HG03565 (cell line): ENCODE measurements at regions not wholly inside any gene's neighbourhood (a gene's known extent, or its start where the extent isn't known, plus 50 kb on each side); places are given as distances from the start of the nearest gene placed in this dataset.
"Not testable (repeated sequence)": the region's sequence is repeated elsewhere in the genome, so short reads cannot be mapped to it uniquely, and the experiment has no call there.

Experiments
- ATAC-seq: cut with Tn5 transposase; IDR thresholded peaks from one replicate; pipeline ENCODE4 v1.9.1; 2021; ENCODE audit warnings: mild to moderate bottlenecking, moderate library complexity; ENCODE audit not compliant: unreplicated experiment

DNA sequence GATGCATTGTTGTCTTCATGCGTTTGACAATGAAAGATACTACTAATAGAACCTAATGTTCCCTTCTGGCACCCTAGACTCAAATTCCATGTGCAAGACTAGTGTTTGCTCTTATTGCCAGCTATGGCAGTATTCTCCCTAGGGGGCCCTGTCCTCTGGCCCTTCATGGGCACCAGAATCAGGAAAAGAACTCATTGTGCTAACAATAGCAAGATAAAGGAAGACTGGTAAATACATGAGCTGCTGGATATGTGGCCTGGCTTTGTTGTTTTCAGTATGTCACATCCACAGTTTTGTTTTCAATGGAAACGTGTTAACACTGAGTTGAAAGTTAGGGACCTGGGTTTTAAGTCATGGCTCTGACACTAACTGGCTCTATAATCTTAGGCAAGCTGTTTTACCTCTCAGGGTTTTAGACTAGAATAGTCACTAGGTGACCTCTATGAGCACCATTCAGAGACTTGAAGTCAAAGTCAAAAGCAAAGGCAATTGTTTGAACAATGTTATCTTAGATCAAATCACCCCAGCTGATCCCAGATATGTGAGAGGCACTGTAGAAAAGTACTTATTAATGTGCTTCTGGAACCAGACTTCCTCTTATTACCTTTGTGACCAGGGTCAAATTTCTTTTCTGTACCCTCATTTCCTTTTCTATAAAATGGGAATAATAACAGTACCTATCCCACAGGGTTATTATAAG is 253.7 kb upstream of the DIAPH2 start:
- no peak for ATAC-seq

DNA sequence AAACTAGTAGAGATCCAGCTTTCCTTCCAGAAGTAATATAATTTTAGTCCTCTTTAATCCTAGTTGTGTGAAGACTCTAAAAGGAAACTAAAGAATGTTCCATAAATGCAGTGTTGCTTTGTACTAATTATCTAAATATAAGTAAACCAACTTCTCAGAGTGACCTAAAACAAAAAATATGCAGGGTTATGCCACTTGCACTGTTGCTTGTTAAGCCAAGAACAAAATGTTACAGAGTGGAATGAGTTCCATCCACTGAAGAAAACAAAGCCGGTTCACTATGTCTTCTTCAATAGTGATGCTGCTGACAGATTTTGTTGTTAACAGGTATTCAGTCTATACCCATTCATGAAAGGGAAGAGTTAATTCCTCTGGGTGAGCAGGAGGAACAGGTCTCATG is 252.0 kb upstream of the DIAPH2 start:
- ATAC-seq, result no peak

DNA sequence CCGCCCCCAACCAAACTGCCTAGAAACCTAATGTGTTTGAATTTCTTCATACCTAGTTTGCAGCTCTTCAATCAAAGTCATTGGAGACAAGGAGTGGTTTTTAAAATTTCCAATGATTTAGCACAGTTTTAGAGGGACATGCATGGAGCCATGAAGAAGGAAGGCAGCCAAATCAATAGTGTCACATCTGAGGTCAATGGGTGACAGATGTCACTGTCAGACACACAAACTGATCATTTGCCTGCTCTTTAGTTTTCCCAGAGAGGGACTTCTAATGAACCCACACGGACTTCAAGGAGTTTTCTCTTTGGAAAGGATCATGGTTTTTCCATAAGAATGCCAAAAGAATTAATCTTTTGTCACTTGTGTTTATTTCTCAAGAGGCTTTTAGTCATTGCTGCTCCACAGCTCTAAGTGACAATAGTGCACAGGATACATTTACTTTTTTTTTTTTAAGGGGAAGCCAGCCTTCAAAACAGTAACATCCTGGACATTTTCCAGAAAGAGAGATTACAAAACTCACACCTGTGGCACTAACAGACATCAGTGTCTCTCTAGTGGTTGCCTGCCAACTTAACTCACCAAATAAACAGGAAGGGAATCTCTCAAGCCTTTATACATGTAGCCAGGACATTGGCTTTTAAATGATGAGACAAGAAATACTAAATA is 251.1 kb upstream of the DIAPH2 start:
- no peak for ATAC-seq

DNA sequence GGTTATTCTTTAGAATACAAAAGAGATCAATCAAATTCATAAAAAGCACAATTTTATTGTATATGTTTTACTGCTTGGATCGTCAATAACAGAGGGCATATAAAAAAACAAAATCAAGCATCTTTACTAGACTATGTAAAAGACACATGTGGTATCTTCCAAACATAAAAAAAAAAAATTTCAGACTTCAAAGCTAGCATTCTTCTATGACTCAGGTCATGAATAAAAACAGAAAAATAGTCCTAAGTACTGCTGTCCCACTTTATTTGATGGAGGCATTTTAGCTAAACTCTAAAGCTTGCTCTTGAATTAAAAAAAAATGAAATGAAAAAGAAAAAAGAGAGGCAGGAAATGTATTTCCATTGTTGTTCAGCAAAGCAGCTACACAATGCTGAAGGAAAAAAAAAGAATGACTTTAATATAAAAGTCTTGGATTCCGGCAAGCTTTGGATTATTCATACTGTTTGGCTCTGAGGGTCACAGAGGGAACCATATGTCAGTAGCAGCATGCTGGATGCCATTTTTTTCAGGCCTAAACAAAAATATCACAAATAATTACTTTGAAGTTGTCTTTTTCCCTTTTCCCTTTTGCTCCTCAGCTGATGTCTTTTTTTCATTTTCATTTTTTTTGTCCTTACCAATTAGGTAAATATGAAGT is 249.1 kb upstream of the DIAPH2 start:
- ATAC-seq, result no peak

DNA sequence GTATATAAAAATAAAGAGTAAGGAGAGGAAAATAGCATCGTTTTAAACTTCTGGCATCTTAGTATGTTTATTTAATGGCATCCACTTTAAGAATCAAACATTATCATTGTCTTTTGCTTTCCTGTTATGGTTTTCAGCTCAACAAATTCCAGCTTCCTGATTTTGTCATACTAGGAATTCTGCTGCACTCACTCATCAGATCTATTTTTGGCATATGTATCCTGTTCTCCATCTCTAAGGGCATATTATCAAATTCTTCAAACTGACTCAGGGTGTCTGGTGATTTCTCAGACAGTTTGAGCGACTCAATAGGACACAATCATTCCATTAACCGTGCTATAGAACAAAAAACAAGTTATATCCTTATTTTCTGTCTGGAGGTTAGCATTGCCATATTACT is 248.5 kb upstream of the DIAPH2 start:
- ATAC-seq, result no peak

DNA sequence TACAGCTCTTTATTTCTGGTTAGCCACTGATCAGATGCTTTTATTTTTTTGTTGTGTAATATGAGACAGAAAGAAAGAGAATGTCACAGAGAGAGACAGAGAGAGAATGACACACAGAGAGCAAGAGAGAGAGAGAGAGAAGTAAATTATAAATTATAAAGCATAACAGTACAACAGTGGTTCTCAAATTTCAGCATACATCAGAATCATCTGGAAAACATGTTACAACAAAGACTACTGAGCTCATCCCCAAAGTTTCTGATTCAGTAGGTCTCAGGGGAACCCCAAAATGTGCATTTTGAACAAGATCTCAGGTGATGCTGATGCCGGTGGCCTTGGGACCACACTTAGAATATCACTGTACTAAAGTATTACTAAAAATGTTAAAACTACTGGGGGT is 245.8 kb upstream of the DIAPH2 start:
- no peak for ATAC-seq

DNA sequence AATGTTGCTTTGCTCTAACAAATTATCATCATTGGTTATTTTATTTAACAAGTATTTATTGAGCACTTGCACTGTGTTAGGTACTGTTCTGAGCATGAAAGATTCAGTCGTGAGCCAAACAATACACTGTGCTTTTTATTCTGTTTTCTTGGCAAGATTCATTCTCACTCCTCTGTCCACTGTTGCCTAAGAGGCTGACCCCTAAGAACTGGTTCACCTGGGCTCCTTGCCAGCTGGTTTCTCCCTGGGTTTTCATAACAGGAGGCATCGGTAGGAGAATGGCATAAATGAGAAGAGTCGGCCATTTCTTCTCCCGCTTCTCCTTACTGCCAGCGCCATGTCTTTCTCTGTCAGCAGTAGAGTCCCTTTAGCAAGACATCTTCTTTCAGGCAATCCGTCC is 243.7 kb upstream of the DIAPH2 start:
- no peak for ATAC-seq

DNA sequence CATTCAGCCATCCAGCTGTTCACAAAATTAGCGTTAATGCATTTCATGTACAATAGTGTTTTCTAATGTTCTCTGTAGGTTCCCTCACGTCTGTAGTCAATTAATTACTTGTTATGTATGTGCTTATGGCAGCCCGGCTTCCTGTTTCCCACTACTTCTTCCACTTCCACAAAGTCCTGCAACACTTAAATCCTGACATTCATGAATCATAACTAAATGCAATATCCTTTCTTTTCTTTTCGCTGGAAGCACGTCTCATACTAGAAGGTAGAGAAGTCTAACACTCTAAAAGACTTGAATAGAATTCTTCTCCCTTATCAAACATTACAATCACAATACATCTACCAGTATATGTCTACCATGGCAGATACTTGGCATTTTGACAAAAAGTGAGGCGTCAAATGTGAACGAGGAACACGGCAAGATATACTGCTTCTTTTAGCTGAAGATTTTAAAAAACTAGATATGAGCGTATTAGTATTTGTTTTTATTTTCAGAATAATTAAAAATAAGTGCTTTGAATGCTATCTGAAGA is 239.0 kb upstream of the DIAPH2 start:
- no peak for ATAC-seq

DNA sequence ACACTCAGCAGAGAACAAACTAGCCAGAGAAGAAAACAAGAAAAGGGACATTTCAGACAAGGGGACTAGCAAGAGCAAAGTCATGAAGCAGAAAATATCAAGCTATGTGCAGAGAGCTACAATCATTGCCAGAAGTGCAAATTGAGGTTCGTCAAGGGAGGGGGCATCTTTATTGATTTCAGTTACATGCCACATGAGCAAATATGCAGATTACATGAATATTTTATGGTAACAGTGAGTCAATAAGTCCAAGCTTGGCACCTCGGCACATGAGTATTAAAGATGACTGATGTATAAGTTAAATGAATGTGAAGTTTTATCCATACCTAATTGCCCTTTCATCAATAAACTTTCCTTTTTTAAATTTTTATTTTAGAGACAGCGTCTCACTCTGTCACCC is 238.1 kb upstream of the DIAPH2 start:
- ATAC-seq, result no peak

DNA sequence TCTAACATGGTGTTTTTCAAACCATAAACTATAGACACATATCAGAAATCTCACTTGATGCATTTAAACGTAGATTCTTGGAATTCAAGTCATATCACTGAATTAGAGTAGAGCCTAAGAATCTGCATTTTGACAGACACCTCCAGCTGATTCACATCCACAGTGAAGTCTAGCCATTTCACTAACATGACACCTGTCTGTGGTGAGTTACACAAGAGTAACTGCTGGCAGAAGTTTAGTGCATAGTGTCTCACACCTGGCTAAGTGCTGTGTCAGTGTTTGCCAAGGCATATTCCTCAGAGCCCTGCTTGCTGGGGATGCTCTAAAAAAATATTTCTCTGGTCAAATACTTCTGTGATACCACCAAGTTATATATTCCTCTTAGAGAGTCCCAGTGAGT is 237.5 kb upstream of the DIAPH2 start:
- ATAC-seq, result no peak

DNA sequence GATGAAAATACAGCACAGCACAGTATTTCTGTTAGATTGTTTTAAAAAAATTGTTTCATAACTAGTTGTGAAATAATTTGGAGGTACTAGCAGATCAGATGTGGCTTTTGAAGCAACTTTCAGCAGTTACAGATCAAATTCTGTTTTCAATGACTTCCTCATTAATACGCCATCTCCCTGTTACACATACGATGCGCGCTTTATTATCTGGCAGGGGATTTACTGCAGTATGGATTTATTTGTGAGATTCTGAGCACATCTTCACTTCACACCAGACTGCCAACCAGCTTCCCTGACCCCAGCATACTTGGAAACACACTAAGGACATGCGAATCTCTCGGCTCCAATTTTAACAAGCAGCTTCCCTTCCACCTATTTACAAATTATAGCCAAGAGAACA is 235.5 kb upstream of the DIAPH2 start:
- ATAC-seq, result no peak

DNA sequence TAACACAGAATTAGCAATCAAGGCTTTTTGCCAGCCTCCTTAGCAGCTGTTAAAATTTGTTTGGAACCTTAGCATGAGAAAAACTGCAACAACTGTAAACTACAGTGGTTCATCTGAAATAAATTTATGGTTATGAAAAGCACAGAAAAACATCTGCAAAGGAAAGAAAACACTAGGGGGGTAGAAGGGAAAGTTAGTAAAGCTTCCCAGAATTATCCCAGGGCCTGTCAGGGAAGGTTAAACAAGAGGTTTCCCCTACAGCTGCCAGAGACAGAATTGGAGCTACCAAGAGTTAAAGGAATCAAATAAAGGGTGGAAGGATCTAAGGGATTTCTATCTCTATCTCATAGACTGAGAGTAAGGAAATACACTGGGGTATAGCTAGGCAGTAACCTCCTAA is 234.7 kb upstream of the DIAPH2 start:
- ATAC-seq, result no peak

DNA sequence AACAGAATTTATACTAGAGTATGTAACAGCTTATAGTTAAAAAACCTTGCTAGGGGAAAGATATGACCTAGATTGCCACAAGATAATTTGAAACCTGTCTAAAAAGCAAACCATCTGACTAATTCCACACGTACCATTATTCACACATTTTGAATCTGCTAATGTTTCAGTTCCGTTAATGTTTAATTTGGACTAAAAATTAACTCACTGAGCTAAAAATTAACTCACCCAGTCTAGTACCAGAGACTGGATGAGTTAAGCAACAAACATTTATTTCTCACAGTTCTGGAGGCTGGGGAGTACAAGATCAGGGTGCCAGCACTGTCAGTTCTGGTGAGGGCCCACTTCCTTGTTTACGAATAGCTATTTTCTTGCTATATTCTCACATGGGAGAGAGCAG is 231.5 kb upstream of the DIAPH2 start:
- ATAC-seq, result peak; percentile 80

DNA sequence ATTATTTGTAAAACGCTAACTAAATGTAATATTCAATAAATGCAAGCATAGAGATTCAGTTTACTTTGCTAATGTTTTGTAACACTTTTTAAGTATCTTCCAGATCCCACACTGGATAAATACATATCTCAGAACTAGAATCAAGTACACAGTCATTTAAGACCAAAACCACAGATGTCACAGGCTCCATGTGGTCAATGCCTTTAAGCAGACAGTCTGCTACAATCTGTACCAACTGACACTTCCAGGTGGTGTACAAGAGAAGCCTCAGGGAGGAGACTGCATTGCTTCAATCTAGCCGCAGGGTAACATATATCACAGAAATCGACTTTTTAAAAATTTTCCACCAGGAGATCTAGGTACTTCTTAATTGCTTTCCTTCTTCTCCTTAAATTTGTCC is 229.6 kb upstream of the DIAPH2 start:
- no peak for ATAC-seq

DNA sequence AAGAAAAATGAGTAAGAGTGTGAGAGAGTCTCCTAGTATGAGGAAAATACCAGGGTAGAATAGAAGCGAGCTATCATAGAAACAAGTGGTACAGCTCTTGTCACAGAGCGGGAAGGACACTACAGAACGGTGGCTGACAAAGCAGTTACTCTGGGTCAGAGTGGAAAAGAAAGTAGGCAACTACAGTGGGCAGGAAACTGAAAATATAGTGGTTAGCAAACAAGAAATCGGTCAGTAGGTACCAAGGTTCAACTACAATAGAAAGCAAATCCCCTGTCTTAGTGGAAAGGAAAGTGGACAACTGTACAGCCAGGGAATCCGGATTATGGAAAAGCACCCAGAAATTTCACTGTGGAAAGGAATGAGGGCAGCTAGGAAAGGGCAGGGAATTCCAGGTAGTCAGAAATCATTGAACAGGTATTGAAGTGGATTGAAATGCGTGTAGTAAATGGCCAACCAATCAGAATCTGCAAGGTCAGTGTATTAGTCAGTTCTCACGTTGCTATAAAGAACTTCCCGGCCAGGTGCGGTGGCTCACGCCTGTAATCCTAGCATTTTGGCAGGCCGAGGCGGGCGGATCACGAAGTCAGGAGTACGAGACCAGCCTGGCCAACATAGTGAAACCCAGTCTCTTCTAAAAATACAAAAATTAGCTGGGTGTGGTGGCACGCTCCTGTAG is 219.6 kb upstream of the DIAPH2 start:
- ATAC-seq, result no peak

DNA sequence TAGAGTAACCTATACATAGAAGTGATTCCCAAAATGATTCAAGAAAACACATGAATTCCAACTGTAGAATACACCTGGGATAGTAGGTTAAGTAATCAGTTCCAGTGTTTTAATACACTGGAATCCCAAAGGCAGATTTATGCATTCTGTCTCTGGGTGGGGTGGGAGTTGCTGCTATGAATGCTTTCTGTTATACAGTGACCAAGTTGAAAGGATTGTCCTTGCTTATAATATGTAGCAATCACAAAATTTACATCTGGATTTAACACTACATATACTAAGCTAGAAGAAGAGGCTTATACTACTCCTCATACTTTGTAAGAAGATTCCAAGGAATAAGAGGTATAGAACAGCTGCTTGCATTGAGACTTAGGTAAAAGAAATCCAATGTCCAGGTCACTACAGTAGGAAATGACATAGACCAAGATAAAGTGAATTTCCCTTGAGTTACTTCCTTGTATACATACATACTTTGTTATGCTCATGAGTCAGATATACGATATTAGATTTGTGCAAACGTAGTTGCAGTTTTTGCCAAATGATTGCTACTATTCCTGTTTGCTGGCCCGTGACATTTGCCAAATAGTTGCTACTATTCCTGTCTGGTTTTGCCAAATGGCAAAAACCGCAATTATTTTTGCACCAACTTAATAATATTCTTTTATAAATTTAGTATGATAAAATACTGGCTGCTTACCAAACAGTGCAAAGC is 210.5 kb upstream of the DIAPH2 start:
- ATAC-seq, result no peak

DNA sequence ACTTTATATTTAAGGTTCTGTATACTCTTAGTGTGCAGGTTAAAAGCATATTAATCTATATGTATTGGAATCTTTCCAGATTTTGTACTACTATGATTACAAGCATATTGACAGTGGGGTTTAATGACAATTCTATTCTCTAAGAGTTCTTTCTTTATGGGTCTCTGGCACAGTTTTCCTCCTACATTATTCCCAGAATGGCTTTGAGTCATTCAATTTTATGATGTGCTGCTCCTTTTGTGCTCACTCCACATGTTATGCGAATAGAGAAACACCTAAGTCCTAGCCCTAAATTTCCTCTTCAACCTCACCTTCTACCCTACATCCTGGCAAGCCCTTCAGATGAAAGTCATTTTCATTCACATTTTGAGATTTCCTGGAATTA is 209.9 kb upstream of the DIAPH2 start:
- no peak for ATAC-seq

DNA sequence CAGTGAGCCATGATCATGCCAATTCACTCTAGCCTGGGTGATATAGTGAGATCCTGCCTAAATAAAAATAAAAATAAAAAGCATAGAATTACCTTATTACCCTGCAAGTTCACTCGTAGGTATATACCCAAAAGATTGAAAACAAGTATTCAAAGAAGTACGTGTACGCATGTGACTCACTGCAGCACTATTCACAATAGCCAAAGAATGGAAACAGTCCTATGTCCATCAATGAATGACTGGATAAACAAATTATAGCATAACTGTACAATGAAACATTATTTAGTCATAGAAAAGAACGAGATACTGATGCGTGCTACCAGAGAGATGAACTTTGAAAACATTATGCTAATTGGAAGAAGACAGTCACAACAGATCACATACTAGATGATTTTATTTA is 204.6 kb upstream of the DIAPH2 start:
- no peak for ATAC-seq

DNA sequence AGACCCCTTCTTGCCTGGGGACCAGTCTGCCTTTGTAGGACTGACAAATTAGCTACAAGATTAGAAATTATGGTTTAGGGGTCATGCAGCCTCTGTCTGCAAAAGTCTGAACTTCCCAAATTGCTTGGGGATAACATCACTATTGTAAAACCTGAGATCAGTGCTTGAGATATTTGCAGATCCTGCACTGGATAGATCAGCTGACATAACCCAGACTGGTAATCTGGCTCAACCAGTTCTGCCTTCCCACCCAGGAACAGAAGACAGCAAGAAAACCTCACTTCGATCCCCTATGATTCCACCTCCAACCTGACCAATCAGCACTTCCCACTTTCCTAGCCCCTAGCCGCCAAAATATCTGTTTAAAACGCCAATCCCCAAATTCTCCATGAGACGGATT is 202.8 kb upstream of the DIAPH2 start:
- ATAC-seq, result no peak

DNA sequence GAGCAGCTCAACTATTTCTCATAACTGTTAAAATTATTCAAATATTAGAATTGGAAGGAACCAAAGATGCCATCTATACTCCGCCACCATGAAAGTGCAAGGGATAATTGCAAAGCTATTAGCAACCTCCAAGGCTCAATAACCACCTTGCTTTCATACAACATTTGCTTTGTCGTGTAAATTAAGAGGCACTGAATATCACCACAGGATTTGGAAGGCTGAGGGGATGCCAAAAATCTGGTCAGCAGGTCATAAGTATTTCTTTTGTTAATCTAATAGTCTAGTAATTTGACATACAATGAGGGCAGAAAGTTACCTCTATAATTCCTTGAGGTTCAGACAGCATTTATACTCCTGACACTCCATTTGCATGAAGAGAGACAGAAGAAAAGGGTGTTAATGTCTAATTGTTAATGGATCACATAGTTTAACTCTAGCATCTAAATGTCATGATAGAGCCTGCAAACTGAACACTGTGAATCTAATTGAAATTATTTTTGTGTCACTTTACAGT is 200.9 kb upstream of the DIAPH2 start:
- no peak for ATAC-seq

DNA sequence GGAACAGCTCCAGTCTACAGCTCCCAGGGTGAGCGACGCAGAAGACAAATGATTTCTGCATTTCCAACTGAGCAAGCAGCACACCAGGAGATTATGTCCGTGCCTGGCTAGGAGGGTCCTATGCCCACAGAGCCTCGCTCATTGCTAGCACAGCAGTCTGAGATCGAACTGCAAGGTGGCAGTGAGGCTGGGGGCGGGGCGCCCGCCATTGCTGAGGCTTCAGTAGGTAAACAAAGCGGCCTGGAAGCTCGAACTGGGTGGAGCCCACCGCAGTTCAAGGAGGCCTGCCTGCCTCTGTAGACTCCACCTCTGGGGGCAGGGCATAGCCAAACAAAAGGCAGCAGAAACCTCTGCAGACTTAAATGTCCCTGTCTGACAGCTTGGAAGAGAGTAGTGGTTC is 198.0 kb upstream of the DIAPH2 start:
- not testable (repeated sequence) for ATAC-seq
